ENCODE measurements at regions not wholly inside any gene's neighbourhood (a gene's known extent, or its start where the extent isn't known, plus 50 kb on each side); places are given as distances from the start of the nearest gene placed in this dataset.
"Not testable (repeated sequence)": the region's sequence is repeated elsewhere in the genome, so short reads cannot be mapped to it uniquely, and the experiment has no call there.

GRCh38 chr1:220942278-220942677, 63.0 kb downstream of the HLX start:
- no peak for DNase-seq (ENCODE audit: low read depth in 2 of 2)

GRCh38 chr1:220942914-220943313, 63.7 kb downstream of the HLX start:
- not testable (repeated sequence) for DNase-seq (ENCODE audit: low read depth in 2 of 2)

DNA sequence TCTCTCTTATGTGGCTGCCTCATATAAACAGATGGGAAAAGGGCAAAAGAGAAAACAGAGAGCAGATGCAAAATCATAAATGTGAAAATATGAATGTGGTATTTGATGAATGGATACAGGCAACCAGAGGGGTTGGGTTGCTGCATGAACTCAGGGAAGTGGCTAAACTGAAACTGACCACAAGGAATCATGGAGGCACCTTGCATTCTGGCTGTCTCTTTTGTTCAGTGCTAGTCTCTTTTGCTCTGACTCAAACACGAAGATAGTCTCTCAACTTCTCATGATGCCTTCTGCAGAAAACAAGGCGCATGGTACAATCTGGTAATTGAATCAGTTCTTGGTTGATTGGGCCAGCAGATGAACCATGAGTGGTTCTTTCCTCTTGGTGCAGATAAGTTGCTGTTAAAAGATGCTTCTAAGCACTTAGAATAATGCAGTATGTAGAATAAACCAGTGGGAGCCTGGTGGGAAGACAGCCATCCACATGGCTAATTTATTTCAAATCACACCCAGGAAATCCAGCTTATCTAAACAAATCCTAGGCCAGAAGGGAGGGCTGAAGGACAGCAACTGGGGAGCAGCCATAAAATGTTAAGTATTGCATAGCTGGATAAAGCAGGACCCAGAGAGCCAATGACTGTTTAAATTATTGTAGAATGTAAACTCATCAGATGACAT, 64.2 kb downstream of the HLX start:
- no peak for DNase-seq (ENCODE audit: low read depth in 2 of 2)

- DNase-seq (ENCODE audit: low read depth in 2 of 2): no peak
Measured at GRCh38 chr1:220950576-220950975, 71.3 kb downstream of the HLX start.

- no peak for DNase-seq (ENCODE audit: low read depth in 2 of 2)
Measured at GRCh38 chr1:220952961-220953643, 73.9 kb downstream of the HLX start.

- no peak for DNase-seq (ENCODE audit: low read depth in 2 of 2)
Measured at GRCh38 chr1:220954321-220955075, 75.3 kb downstream of the HLX start.

GRCh38 chr1:220955116-220955515, 75.9 kb downstream of the HLX start:
- DNase-seq (ENCODE audit: low read depth in 2 of 2): no peak

DNA sequence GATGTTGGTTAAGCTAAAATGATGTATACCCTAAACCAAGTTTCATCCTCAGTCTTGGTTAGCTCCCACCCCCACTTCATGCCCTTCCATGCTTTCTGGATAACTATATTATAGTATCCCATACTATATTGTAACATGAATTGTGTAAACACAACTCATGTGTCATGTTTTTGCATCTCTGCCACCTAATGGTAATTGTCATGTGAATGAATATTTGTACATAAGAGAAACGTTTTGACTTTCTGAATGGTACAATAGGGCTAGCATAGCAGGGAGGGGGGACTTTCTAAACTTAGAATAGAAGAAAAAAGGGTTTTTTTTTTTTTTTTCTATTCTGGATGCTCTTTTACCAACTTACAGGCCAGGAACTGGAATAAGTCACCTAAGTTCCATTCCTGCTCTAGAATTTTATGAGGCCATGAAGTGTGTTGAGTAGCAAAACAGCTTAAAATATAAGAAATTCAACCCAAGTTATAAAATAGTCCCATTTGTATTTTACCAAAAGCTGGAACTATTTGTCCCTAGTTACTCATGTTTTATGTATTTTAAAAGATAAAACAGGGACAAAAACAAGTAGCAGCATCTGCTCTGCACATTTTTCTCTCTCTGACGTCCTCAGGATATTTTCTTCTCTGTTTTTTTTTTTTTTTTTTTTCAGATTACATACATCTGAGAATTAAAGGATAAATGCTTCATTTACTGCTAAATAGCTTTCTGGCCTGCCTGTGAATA, 77.4 kb downstream of the HLX start:
- no peak for DNase-seq (ENCODE audit: low read depth in 2 of 2)

DNA sequence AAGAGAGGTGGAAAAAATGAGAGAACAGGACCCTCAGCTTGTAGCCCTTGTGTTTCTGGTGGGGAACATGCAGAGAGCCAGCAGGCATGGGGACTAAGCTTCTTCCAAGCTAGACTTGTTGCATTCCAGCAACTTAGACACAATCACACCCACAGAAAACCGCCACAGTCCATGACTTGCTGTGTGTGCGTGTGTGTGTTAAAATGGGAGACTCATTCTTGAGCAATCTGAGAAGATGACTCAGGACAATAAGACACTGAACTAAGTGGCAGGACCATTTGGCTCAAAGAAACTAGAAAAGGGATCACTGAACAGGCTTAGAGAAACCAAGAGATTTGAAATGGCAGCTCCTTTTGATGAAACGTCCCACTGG, 78.0 kb downstream of the HLX start:
- DNase-seq (ENCODE audit: low read depth in 2 of 2): no peak

DNA sequence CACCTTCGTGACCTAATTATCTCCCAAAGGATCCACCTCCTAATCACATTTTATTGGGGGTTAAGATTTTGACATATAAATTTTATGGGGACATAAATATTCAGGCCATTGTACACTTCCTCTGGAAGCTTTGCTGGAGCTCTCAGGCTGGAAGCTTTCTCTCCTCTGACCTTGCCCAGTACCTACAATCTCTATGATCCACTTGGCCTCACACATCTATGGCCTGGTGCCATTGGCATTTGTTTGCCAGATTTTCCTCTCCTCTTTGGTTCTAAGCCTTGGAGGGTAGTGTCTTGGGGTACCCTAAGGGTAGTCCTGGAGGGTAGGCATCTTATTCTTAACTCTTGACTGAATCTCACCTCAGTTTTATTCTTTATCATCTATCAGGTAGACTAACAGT, 79.0 kb downstream of the HLX start:
- no peak for DNase-seq (ENCODE audit: low read depth in 2 of 2)

- DNase-seq (ENCODE audit: low read depth in 2 of 2): no peak
Measured at GRCh38 chr1:220962031-220962751, 82.9 kb downstream of the HLX start.

GRCh38 chr1:220966041-220966440, 86.8 kb downstream of the HLX start:
- no peak for DNase-seq (ENCODE audit: low read depth in 2 of 2)

DNA sequence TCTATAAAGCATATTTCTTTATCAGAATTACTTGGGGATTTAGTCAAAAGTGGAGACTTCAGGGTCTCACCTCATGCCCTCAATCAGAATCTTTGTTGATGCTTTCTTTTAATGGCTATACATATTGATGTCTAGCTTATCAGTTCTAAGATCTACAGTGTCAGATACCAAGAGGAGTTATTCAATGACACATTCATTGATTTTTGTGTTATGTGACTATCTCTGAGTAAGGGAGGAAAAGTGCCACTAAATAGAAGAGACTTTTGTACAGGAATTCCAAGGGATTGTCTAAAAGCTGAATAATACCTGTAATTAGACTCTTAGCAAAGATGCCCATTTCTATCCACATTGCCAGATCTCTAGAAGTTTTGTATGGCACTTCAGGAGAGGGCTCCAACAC, 87.2 kb downstream of the HLX start:
- no peak for DNase-seq (ENCODE audit: low read depth in 2 of 2)

DNA sequence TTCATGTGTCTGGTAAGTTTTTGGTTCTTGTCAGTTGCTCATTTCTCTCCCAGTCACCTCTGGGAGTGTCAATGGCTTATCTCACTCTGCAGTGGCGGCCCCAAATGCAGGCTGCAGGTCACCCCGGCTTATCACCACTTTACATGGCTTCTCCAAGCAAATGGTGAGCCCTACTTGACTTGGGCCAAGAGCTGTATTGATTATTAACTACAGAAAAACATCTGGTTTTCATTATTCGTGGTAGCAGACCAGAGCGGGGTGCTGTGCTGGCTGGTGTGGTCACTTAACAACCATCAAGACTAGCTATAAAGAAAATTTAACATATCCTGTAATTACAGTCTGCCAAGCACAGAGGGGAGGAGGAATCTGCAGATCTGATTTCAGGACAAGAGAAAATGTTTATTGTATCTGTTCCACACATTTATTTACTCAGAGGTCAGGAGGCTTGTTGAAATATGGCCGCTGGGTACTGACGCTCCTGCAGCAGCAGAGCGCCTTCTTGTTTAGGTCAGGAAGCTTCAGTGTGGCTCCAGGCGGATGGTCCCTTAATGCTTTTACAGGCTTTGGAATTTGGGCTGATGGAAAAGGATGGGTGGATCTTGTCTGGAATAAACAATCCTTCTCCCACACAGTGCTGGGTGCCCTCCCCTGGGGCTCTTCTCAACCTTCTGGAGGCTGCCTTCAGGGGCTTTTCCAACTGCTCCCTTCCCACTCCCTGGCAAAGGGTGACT, 87.8 kb downstream of the HLX start:
- DNase-seq (ENCODE audit: low read depth in 2 of 2): no peak

GRCh38 chr1:220967911-220968310, 88.7 kb downstream of the HLX start:
- DNase-seq (ENCODE audit: low read depth in 2 of 2): no peak

DNA sequence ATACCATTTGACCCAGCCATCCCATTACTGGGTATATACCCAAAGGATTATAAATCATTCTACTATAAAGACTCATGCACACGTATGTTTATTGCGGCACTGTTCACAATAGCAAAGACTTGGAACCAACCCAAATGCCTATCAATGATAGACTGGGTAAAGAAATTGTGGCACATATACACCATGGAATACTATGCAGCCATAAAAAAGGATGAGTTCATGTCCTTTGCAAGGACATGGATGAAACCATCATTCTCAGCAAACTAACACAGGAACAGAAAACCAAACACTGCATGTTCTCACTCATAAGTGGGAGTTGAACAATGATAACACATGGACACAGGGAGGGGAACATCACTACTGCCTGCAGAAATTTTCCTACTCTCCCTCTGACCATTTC, 90.0 kb downstream of the HLX start:
- not testable (repeated sequence) for DNase-seq (ENCODE audit: low read depth in 2 of 2)

GRCh38 chr1:220970311-220970710, 91.1 kb downstream of the HLX start:
- no peak for DNase-seq (ENCODE audit: low read depth in 2 of 2)

DNA sequence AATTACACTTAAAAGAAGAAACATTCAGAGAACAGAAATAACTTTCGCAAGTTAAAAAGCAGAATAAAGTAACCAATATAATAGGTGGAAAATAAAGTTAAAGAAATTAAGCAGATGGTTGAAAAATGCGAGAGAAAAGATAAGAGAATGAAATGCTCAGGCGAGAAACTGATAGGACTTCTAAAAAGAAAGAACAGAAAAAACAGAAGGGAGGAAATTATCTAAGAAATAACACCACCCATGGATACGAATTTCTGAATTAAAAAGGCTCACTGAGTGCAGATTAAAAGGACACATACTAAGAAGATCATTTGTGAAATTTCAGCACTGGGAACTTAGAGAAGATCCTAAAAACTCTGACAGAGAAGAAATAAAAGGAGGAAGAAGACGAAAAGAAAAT, 92.0 kb downstream of the HLX start:
- DNase-seq (ENCODE audit: low read depth in 2 of 2): no peak

GRCh38 chr1:220974431-220974830, 95.2 kb downstream of the HLX start:
- DNase-seq (ENCODE audit: low read depth in 2 of 2): no peak

GRCh38 chr1:220976390-220976789, 97.1 kb downstream of the HLX start:
- DNase-seq (ENCODE audit: low read depth in 2 of 2): no peak

DNA sequence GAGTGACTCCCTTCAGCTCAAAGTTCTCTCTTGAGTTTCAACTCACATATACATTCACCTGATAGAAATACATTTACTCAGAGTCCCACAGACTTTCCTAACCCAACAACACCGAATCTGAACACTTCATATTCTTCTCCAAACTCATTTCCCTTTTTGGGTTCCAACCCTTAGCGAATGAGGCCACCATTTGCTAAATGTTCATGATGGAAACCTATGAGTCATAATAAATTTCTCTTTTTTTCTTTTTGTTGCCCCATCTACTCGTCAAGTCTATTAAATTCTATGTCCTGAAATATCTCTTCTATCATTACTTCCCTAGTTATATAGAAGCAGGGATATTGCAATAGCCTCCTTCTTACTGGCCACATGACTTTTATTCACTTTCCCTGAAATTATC, 100.1 kb downstream of the HLX start:
- no peak for DNase-seq (ENCODE audit: low read depth in 2 of 2)
